Endothelial cell of umbilical vein (primary cell): ENCODE measurements at regions not wholly inside any gene's neighbourhood (a gene's known extent, or its start where the extent isn't known, plus 50 kb on each side); places are given as distances from the start of the nearest gene placed in this dataset.
"Not testable (repeated sequence)": the region's sequence is repeated elsewhere in the genome, so short reads cannot be mapped to it uniquely, and the experiment has no call there.

ENCODE experiments used
- BruUV-seq: library from RNA; stranded (reverse); fragments of 400-500 nt; replicated peaks from 2 replicates; lab custom pipeline; 2021; lab: Mats Ljungman, UMichigan
- CTCF ChIA-PET: fragments of 300-600, 350-600 bp; sonication (Branson Sonifier 250); formaldehyde crosslinking; loops from one replicate; lab custom pipeline; 2021; ENCODE audit warnings: antibody characterized with exemption, inconsistent platforms; lab: Charles Lee
- POLR2A ChIA-PET: fragments of 300-600, 350-600 bp; sonication (Branson Sonifier 250); formaldehyde crosslinking; loops from one replicate; lab custom pipeline; 2021; ENCODE audit warnings: antibody characterized with exemption, inconsistent platforms; lab: Charles Lee
- DNase-seq: peaks from one replicate; pipeline ENCODE4 v3.0.0-alpha.2; 2011; ENCODE audit warnings: low read depth, low spot score
- FAIRE-seq: peaks from 2 replicates; lab custom pipeline; 2011; peaks lifted over from hg19 to GRCh38; lab: Jason Lieb, UNC
- H2AFZ ChIP-seq: 2 replicates; pipeline ENCODE4 v1.6.0; 2012; ENCODE audit warnings: low read depth, low read length, control low read depth, inconsistent platforms
- H3K27ac ChIP-seq: 2 replicates; pipeline ENCODE4 v1.5.1; 2011; ENCODE audit warnings: low read depth, mild to moderate bottlenecking, control low read depth, low read length, moderate library complexity; ENCODE audit not compliant: insufficient read depth
- H3K27me3 ChIP-seq, 2 experiments: 2 replicates each; pipeline versions ENCODE4 v1.6.0 to v1.6.1; 2011; ENCODE audit warnings: low read length in 2 of 2, mixed read lengths in 1 of 2; ENCODE audit not compliant: control insufficient read depth in 2 of 2, insufficient read depth in 2 of 2
- H3K36me3 ChIP-seq, 2 experiments: 2 replicates in 1 of 2; 3 replicates in 1 of 2; pipeline ENCODE4 v1.5.1; 2011; ENCODE audit warnings: low read length in 2 of 2, mild to moderate bottlenecking in 1 of 2, moderate library complexity in 1 of 2; ENCODE audit not compliant: control insufficient read depth in 2 of 2, insufficient read depth in 2 of 2; ENCODE audit errors: extremely low read depth in 1 of 2
- H3K4me1 ChIP-seq: 3 replicates; pipeline ENCODE4 v1.5.1; 2011; ENCODE audit warnings: mild to moderate bottlenecking, low read length; ENCODE audit not compliant: control insufficient read depth, insufficient read depth; ENCODE audit errors: extremely low read depth
- H3K4me2 ChIP-seq: 2 replicates; pipeline ENCODE4 v1.6.1; 2011; ENCODE audit warnings: low read length, control low read depth, mixed read lengths; ENCODE audit not compliant: insufficient read depth
- H3K4me3 ChIP-seq, 3 experiments: fragments of 200-600 bp in 1 of 3; sonication (generic), shearing (Covaris generic) in 1 of 3; replicated peaks in 1 of 3; 2 replicates each; pipeline ENCODE4 v1.5.1; 2011 to 2016; ENCODE audit warnings: control low read depth in 3 of 3, low read length in 3 of 3, mild to moderate bottlenecking in 2 of 3, inconsistent platforms in 1 of 3, low read depth in 1 of 3, moderate library complexity in 1 of 3; ENCODE audit not compliant: insufficient read depth in 1 of 3
- H3K79me2 ChIP-seq: 2 replicates; pipeline ENCODE4 v1.6.0; 2012; ENCODE audit warnings: low read length, inconsistent platforms; ENCODE audit not compliant: control insufficient read depth, insufficient read depth
- H3K9ac ChIP-seq: replicated peaks from 2 replicates; pipeline ENCODE3; 2011; ENCODE audit warnings: low read length, control low read depth; ENCODE audit not compliant: insufficient read depth; ENCODE audit errors: extremely low read depth
- H3K9me1 ChIP-seq: replicated peaks from 3 replicates; pipeline ENCODE4 v1.6.0; 2011; ENCODE audit warnings: mild to moderate bottlenecking, low read length; ENCODE audit not compliant: control insufficient read depth, insufficient read depth; ENCODE audit errors: extremely low read depth
- H3K9me3 ChIP-seq: replicated peaks from 2 replicates; pipeline ENCODE4 v1.5.1; 2012; ENCODE audit warnings: low read length, inconsistent platforms; ENCODE audit not compliant: control insufficient read depth, insufficient read depth
- H4K20me1 ChIP-seq: replicated peaks from 2 replicates; pipeline ENCODE3; 2011; ENCODE audit warnings: mild to moderate bottlenecking, low read length; ENCODE audit not compliant: control insufficient read depth, insufficient read depth; ENCODE audit errors: extremely low read depth
- CTCF ChIP-seq, 2 donors: IDR thresholded peaks; 1 replicate in 1 of 2; 2 replicates in 1 of 2; pipeline ENCODE4 v1.5.1; 2011; ENCODE audit warnings: low read length in 2 of 2, mild to moderate bottlenecking in 2 of 2, moderate library complexity in 2 of 2, control low read depth in 1 of 2, inconsistent platforms in 1 of 2, low read depth in 1 of 2; ENCODE audit not compliant: insufficient read depth in 1 of 2; ENCODE audit errors: extremely low read depth in 1 of 2
- EZH2 ChIP-seq: IDR thresholded peaks from 2 replicates; pipeline ENCODE4 v1.6.1; 2012; ENCODE audit warnings: borderline replicate concordance, low read depth, mild to moderate bottlenecking, moderate library complexity, low read length, inconsistent platforms; ENCODE audit not compliant: severe bottlenecking
- FOS ChIP-seq: IDR thresholded peaks from 2 replicates; pipeline ENCODE4 v1.6.1; 2011; ENCODE audit warnings: mild to moderate bottlenecking, low read length, moderate library complexity, borderline replicate concordance; ENCODE audit not compliant: insufficient read depth
- GATA2 ChIP-seq: IDR thresholded peaks from 2 replicates; pipeline ENCODE4 v1.7.0; 2011; ENCODE audit warnings: low read depth, mild to moderate bottlenecking, moderate library complexity, mixed read lengths, low read length; ENCODE audit not compliant: insufficient read length, insufficient read depth
- JUN ChIP-seq: IDR thresholded peaks from 2 replicates; pipeline ENCODE4 v1.6.1; 2011; ENCODE audit warnings: borderline replicate concordance, low read depth; ENCODE audit not compliant: insufficient read length, insufficient read depth
- MAX ChIP-seq: IDR thresholded peaks from 2 replicates; pipeline ENCODE4 v1.6.1; 2011; ENCODE audit not compliant: insufficient read depth, insufficient read length
- MYC ChIP-seq: IDR thresholded peaks from one replicate; pipeline ENCODE4 v1.6.1; 2011; ENCODE audit warnings: mild to moderate bottlenecking, low read depth, low read length
- POLR2A ChIP-seq: IDR thresholded peaks from 2 replicates; pipeline ENCODE4 v1.6.1; 2012; ENCODE audit warnings: low read depth, mild to moderate bottlenecking, control low read depth, low read length
- POLR2AphosphoS5 ChIP-seq: IDR thresholded peaks from 2 replicates; pipeline ENCODE4 v1.6.1; 2012; ENCODE audit warnings: low read depth, mild to moderate bottlenecking, control low read depth, low read length, moderate library complexity; ENCODE audit not compliant: insufficient read depth
- dilution Hi-C: fragments of 300-500 bp; cut with MboI; formaldehyde crosslinking; loops from one replicate; pipeline ENCODE4 v1.15.0; 2019; ENCODE audit warnings: low sequenced_read_pairs; ENCODE audit not compliant: extremely low pct_ligation_motif_present
- intact Hi-C: fragments of 100-400 bp; cut with micrococcal nuclease; formaldehyde crosslinking; loops from one replicate; pipeline ENCODE4 v1.10.0; 2022

- no peaks in the 10 kb centered on the region for H3K9me1 ChIP-seq
- TF ChIP-seq POLR2AphosphoS5: no peak
- no peak for TF ChIP-seq JUN
- TF ChIP-seq EZH2: no peak
- TF ChIP-seq CTCF (IDR thresholded peaks at IDR 0.05; ENCODE audit: extremely low read depth in 1 of 2, insufficient read depth in 1 of 2, low read depth in 1 of 2, low read length in 2 of 2): no peak
- TF ChIP-seq MYC: no peak
- no peak for TF ChIP-seq POLR2A
- TF ChIP-seq FOS: no peak
- no peak for TF ChIP-seq GATA2
- no peak for TF ChIP-seq MAX
- FAIRE-seq (no peak), DNase-seq (no peak)
- H3K4me3 ChIP-seq: no peak overlapping the region
- H3K4me1 ChIP-seq: no peaks in the 10 kb centered on the region
- peaks cover 2% of the 10 kb centered on the region for H3K79me2 ChIP-seq
- no peaks in the 10 kb centered on the region for H3K9me3 ChIP-seq
- CTCF ChIA-PET: no interaction called here
- dilution Hi-C loops: no loop called here
- no peaks in the 10 kb centered on the region for H3K27me3 ChIP-seq
- no peak overlapping the region for H3K9ac ChIP-seq
- no peak overlapping the region for H2AFZ ChIP-seq
- H4K20me1 ChIP-seq: no peaks in the 10 kb centered on the region
- H3K4me2 ChIP-seq: no peak overlapping the region
- H3K27ac ChIP-seq: no peak overlapping the region
- no TSS peak for BruUV-seq
- POLR2A ChIA-PET: no interaction called here
- no peaks in the 10 kb centered on the region for H3K36me3 ChIP-seq
- intact Hi-C loops: no loop called here
These were observed 349.9 kb downstream of the UTRN start for GRCh38 chr6:144635051-144635450.

- CTCF ChIA-PET, H3K9me1 ChIP-seq, H3K36me3 ChIP-seq, H4K20me1 ChIP-seq, intact Hi-C loops, H2AFZ ChIP-seq, H3K27ac ChIP-seq, DNase-seq, BruUV-seq, H3K27me3 ChIP-seq, H3K9ac ChIP-seq, H3K4me1 ChIP-seq, dilution Hi-C loops, FAIRE-seq, H3K4me2 ChIP-seq, H3K9me3 ChIP-seq, H3K4me3 ChIP-seq, H3K79me2 ChIP-seq, POLR2A ChIA-PET: not testable (repeated sequence)
These were observed 350.9 kb downstream of the UTRN start for GRCh38 chr6:144636025-144636424.
